T-cell (primary cell): ENCODE measurements at regions not wholly inside any gene's neighbourhood (a gene's known extent, or its start where the extent isn't known, plus 50 kb on each side); places are given as distances from the start of the nearest gene placed in this dataset.
"Not testable (repeated sequence)": the region's sequence is repeated elsewhere in the genome, so short reads cannot be mapped to it uniquely, and the experiment has no call there.

Source experiments
- ATAC-seq, 4 experiments: fragments of 200-7000 bp in 3 of 4; fragments of 150-1000 bp in 1 of 4; cut with Tn5 transposase; replicated peaks in 1 of 4; 1 replicate in 3 of 4; 2 replicates in 1 of 4; pipeline ENCODE4 v1.10.0; 2021; ENCODE audit warnings: moderate library complexity in 3 of 4, mild to moderate bottlenecking in 2 of 4, moderate number of reproducible peaks in 1 of 4
- CTCF ChIA-PET, 2 donors: fragments of 300-600 bp; sonication (Branson Sonifier 250); formaldehyde crosslinking; loops; one replicate each; lab custom pipeline; 2022; ENCODE audit warnings: antibody characterized with exemption in 2 of 2; lab: Charles Lee
- POLR2A ChIA-PET, 2 donors: fragments of 300-600 bp; sonication (Branson Sonifier 250); formaldehyde crosslinking; loops; one replicate each; lab custom pipeline; 2022; ENCODE audit warnings: antibody characterized with exemption in 2 of 2; lab: Charles Lee
- DNase-seq, 35 experiments: peaks; one replicate each; pipeline versions ENCODE4 v3.0.0 to v3.0.0-alpha.2; 2013 to 2023
- H3K27ac ChIP-seq: one replicate; pipeline ENCODE4 v1.5.1; 2013; ENCODE audit warnings: low read length
- H3K27me3 ChIP-seq, 2 experiments: replicated peaks in 1 of 2; 1 replicate in 1 of 2; 2 replicates in 1 of 2; pipeline versions ENCODE4 v1.6.1 to v1.7.0; 2013; ENCODE audit warnings: low read length in 1 of 2, mixed read lengths in 1 of 2; ENCODE audit not compliant: control insufficient read depth in 2 of 2, insufficient read depth in 2 of 2; ENCODE audit errors: extremely low read depth in 1 of 2
- H3K36me3 ChIP-seq, 2 donors: 1 replicate in 1 of 2; 2 replicates in 1 of 2; pipeline versions ENCODE4 v1.6.1 to v1.7.0; 2013; ENCODE audit warnings: low read length in 1 of 2; ENCODE audit not compliant: control insufficient read depth in 2 of 2, insufficient read depth in 1 of 2; ENCODE audit errors: extremely low read depth in 1 of 2
- H3K4me1 ChIP-seq, 2 experiments: 1 replicate in 1 of 2; 2 replicates in 1 of 2; pipeline versions ENCODE4 v1.6.1 to v1.7.0; 2013; ENCODE audit warnings: low read length in 2 of 2, mixed read lengths in 1 of 2; ENCODE audit not compliant: insufficient read depth in 2 of 2, control insufficient read depth in 1 of 2; ENCODE audit errors: extremely low read depth in 1 of 2
- H3K4me3 ChIP-seq, 2 donors: 1 replicate in 1 of 2; 2 replicates in 1 of 2; pipeline versions ENCODE4 v1.5.1 to v1.7.0; 2013; ENCODE audit warnings: mild to moderate bottlenecking in 2 of 2, low read length in 1 of 2, moderate library complexity in 1 of 2; ENCODE audit not compliant: control insufficient read depth in 1 of 2; ENCODE audit errors: extremely low read depth in 1 of 2
- H3K9me3 ChIP-seq: 2 replicates; pipeline ENCODE4 v1.7.0; 2013
- H3K27ac Mint-ChIP-seq, 2 donors: one replicate each; pipeline ENCODE4 v1.8.0; 2020 to 2021; ENCODE audit warnings: mild to moderate bottlenecking in 2 of 2, mixed read lengths in 2 of 2
- H3K27me3 Mint-ChIP-seq, 2 donors: one replicate each; pipeline ENCODE4 v1.8.0; 2021 to 2022; ENCODE audit warnings: mixed read lengths in 2 of 2
- H3K36me3 Mint-ChIP-seq: one replicate; pipeline ENCODE4 v1.8.0; 2021; ENCODE audit warnings: mixed read lengths
- H3K4me1 Mint-ChIP-seq, 3 donors: one replicate each; pipeline ENCODE4 v1.8.0; 2020 to 2022; ENCODE audit warnings: mixed read lengths in 3 of 3, mild to moderate bottlenecking in 1 of 3
- H3K4me3 Mint-ChIP-seq, 3 donors: one replicate each; pipeline ENCODE4 v1.8.0; 2020 to 2022; ENCODE audit warnings: mild to moderate bottlenecking in 3 of 3, mixed read lengths in 3 of 3, moderate library complexity in 3 of 3
- H3K9me3 Mint-ChIP-seq, 3 donors: one replicate each; pipeline ENCODE4 v1.8.0; 2020 to 2022; ENCODE audit warnings: mixed read lengths in 3 of 3
- WGBS: methylation state at CpG from one replicate; pipeline ENCODE4 v1.1.5; 2013; ENCODE audit warnings: missing lambda C conversion rate; ENCODE audit not compliant: insufficient coverage; 5-methylcytosine and 5-hydroxymethylcytosine counted together

DNA sequence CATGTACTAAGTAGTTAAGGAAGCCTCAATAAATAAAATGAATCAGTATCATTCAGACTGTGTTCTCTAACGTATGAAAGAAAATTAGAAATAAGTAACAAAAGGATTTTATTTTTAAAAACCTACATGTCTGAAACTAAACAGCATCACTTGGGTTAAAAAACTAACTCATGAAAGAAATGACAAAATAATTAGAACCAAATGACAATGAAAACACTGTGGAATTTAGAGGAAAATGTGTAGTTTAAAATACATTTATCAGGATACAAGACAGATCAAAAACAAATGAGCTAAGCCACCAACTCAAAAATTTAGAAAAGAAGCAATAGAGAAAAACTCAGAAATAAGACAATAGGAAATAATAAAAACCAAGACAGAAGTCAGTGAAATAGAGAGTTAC is 108.7 kb downstream of the TENT5C start:
- H3K36me3 ChIP-seq, result no peaks in the 10 kb centered on the region
- DNase-seq, result no peak
- no CpG with 5 or more reads among the region's 1 CpG for WGBS
- H3K4me3 ChIP-seq, result no peak overlapping the region
- Mint-ChIP-seq H3K36me3 (no peaks in the 10 kb centered on the region), H3K27ac (no peak overlapping the region), H3K9me3 (peaks cover 4 to 24% (median 13%) of the 10 kb centered on the region in 3 donors), H3K27me3 (peaks cover 5 to 8% of the 10 kb centered on the region in 2 donors), H3K4me3 (no peak overlapping the region), H3K4me1 (peaks cover 8 to 9% (median 8%) of the 10 kb centered on the region in 3 donors)
- no peaks in the 10 kb centered on the region for H3K9me3 ChIP-seq
- H3K27ac ChIP-seq, result no peak overlapping the region
- POLR2A ChIA-PET, result no interaction called here
- CTCF ChIA-PET, result no interaction called here
- H3K4me1 ChIP-seq, result peaks cover 2 to 4% of the 10 kb centered on the region in 2 experiments
- H3K27me3 ChIP-seq, result peaks cover 0 to 13% of the 10 kb centered on the region in 2 experiments
- ATAC-seq, result no peak

DNA sequence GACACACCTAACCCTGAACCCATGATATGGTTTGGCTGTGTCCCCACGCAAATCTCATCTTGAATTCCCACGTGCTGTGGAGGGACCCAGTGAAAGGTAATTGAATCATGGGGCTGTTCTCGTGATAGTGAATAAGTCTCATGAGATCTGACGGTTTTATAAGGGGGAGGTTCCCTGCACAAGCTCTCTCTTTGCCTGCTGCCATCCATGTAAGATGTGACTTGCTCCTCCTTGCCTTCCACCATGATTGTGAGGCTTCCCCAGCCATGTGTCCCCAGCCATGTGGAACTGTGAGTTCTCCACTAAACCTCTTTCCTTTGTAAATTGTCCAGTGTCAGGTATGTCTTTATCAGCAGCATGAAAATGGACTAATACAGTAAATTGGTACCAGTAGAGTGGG is 110.2 kb downstream of the TENT5C start:
- H3K36me3 ChIP-seq, H3K36me3 Mint-ChIP-seq, H3K27ac ChIP-seq, DNase-seq, H3K27ac Mint-ChIP-seq, ATAC-seq, POLR2A ChIA-PET, H3K4me3 ChIP-seq, H3K4me3 Mint-ChIP-seq, H3K4me1 ChIP-seq, CTCF ChIA-PET, H3K9me3 ChIP-seq: not testable (repeated sequence)
- peaks cover 8 to 12% of the 10 kb centered on the region in 2 donors for H3K27me3 Mint-ChIP-seq
- peaks cover 10% of the 10 kb centered on the region in 3 donors for H3K4me1 Mint-ChIP-seq
- peaks cover 0 to 12% of the 10 kb centered on the region in 2 experiments for H3K27me3 ChIP-seq
- 17% methylated on average over 1 of the region's 4 CpGs for WGBS
- peaks cover 8 to 30% (median 15%) of the 10 kb centered on the region in 3 donors for H3K9me3 Mint-ChIP-seq

DNA sequence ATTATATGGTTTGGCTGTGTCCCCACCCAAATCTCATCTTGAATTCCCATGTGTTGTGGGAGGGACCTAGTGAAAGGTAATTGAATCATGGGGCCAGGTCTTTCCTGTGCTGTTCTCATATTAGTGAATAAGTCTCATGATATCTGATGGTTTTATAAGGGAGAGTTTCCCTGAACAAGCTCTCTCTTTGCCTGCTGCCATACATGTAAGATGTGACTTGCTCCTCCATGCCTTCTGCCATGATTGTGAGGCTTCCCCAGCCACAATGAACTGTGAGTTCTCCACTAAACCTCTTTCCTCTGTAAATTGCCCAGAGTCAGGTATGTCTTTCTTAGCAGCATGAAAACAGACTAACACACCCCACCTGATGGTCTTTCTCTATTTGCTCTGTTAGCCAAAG is 112.1 kb downstream of the TENT5C start:
- H3K4me1 ChIP-seq, ATAC-seq, H3K9me3 ChIP-seq, CTCF ChIA-PET, H3K27ac ChIP-seq, H3K27ac Mint-ChIP-seq, DNase-seq, H3K36me3 ChIP-seq, POLR2A ChIA-PET, H3K4me3 ChIP-seq, H3K4me3 Mint-ChIP-seq, H3K36me3 Mint-ChIP-seq: not testable (repeated sequence)
- H3K27me3 Mint-ChIP-seq, result peaks cover 7 to 11% of the 10 kb centered on the region in 2 donors
- peaks cover 0 to 14% of the 10 kb centered on the region in 2 experiments for H3K27me3 ChIP-seq
- H3K9me3 Mint-ChIP-seq, result peaks cover 8 to 30% (median 15%) of the 10 kb centered on the region in 3 donors
- peaks cover 10% of the 10 kb centered on the region in 3 donors for H3K4me1 Mint-ChIP-seq

DNA sequence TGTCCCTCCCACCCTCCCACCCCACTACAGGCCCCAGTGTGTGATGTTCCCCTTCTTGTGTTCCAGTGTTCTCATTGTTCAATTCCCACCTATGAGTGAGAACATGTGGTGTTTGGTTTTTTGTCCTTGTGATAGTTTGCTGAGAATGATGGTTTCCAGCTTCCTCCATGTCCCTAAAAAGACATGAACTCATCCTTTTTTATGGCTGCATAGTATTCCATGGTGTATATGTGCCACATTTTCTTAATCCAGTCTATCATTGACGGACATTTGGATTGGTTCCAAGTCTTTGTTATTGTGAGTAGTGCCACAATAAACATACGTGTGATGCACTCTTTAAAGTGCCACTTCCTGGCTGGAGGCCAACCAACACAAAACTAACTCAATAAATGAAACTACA is 112.7 kb downstream of the TENT5C start:
- peaks cover 8 to 30% (median 15%) of the 10 kb centered on the region in 3 donors for H3K9me3 Mint-ChIP-seq
- no CpG with 5 or more reads among the region's 2 CpGs for WGBS
- H3K27ac ChIP-seq, H3K36me3 Mint-ChIP-seq, H3K27ac Mint-ChIP-seq, CTCF ChIA-PET, H3K36me3 ChIP-seq, H3K4me3 ChIP-seq, H3K9me3 ChIP-seq, DNase-seq, H3K4me1 ChIP-seq, ATAC-seq, POLR2A ChIA-PET: not testable (repeated sequence)
- H3K4me3 Mint-ChIP-seq, result peak overlapping the region in 1 of 3 donors; percentile 32
- H3K27me3 ChIP-seq, result peaks cover 0 to 14% of the 10 kb centered on the region in 2 experiments
- H3K4me1 Mint-ChIP-seq, result peaks cover 10% of the 10 kb centered on the region in 3 donors
- H3K27me3 Mint-ChIP-seq, result peaks cover 11 to 13% of the 10 kb centered on the region in 2 donors

DNA sequence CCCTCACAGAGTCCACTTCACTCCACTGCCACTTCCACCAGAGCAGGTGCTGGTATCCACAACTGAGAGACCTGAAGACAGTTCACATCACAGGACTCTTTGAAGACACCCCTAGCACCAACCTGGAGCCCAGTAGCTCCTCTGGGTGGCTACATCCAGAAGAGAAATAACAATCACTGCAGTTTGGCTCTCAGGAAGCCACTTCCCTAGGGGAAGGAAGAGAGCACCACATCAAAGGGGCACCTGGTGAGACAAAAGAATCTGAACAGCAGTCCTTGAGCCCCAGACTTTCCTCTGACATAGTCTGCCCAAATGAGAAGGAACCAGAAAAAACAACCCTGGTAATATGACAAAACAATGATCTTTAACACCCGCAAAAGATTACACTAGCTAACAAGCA is 113.2 kb downstream of the TENT5C start:
- Histone ChIP-seq H3K9me3 (no peaks in the 10 kb centered on the region), H3K4me3 (no peak overlapping the region), H3K27me3 (peaks cover 0 to 14% of the 10 kb centered on the region in 2 experiments), H3K4me1 (peaks cover 2 to 4% of the 10 kb centered on the region in 2 experiments), H3K36me3 (no peaks in the 10 kb centered on the region), H3K27ac (no peak overlapping the region)
- H3K27ac Mint-ChIP-seq, result no peak overlapping the region
- POLR2A ChIA-PET, result interaction anchor here in 1 of 2 donors (0.6 kb wide), 1 partner anchor 15 kb away, joined by 4 read pairs; no protein-coding TSS in a partner anchor
- ATAC-seq (peak in 1 of 4 experiments; percentile 67), DNase-seq (peak in 6 of 35 experiments; percentile 4 to 37 (median 18))
- CTCF ChIA-PET, result interaction anchor here in 1 of 2 donors (0.6 kb wide), 1 partner anchor 22 kb away, joined by 3 read pairs; no protein-coding TSS in a partner anchor
- peaks cover 8 to 30% (median 15%) of the 10 kb centered on the region in 3 donors for H3K9me3 Mint-ChIP-seq
- H3K27me3 Mint-ChIP-seq, result peaks cover 11 to 15% of the 10 kb centered on the region in 2 donors
- no CpG with 5 or more reads among the region's 1 CpG for WGBS
- H3K4me3 Mint-ChIP-seq, result peak overlapping the region in 1 of 3 donors; percentile 32
- H3K36me3 Mint-ChIP-seq, result peaks cover 4% of the 10 kb centered on the region
- H3K4me1 Mint-ChIP-seq, result peaks cover 10% of the 10 kb centered on the region in 3 donors

DNA sequence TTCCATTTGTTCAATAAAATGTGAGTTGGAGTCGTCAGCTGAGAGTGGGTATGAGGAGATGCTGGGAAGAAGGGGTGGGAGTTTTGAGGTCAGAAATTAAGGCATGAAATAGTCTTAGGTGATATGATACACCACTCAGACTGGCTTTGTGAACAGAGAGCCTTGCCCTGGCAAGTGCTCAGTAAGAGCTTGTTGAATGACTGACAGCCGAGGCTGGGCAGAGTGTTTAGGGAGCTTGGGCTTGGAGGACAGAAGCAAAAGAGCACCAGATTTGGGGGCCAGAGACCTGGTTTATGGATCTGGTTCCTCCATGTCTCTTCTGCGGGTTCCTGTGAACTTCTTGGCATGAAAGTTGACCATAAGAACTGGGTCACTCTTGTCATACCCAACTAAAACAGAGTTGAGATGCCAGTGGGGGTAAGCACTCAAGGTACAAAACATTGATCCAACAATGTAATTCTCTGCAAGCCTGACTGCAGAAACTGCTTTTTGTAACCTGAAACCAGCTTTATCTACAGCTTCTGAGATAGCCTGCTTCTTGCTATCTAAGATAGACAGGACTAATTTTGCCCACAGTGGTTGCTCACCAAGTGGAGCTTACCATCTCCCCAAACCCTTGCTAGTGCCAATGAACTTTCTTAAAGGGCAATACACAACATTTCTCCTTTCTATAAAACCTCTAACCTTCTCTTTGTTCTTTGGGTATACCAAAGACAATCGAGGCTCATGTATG is 126.4 kb downstream of the TENT5C start:
- Histone ChIP-seq H3K36me3 (no peaks in the 10 kb centered on the region), H3K9me3 (no peaks in the 10 kb centered on the region), H3K27me3 (no peaks in the 10 kb centered on the region), H3K4me3 (no peak overlapping the region), H3K4me1 (peaks cover 5 to 10% of the 10 kb centered on the region in 2 experiments), H3K27ac (no peak overlapping the region)
- peaks cover 18 to 23% (median 22%) of the 10 kb centered on the region in 3 donors for H3K4me1 Mint-ChIP-seq
- ChIA-PET CTCF (interaction anchor here in 1 of 2 donors (1.0 kb wide), 1 partner anchor 24 kb away, joined by 3 read pairs; no protein-coding TSS in a partner anchor), POLR2A (interaction anchor here in 1 of 2 donors (0.6 kb wide), 1 partner anchor 26 kb away, joined by 3 read pairs; no protein-coding TSS in a partner anchor)
- no peak for DNase-seq
- H3K27me3 Mint-ChIP-seq, result no peaks in the 10 kb centered on the region
- H3K27ac Mint-ChIP-seq, result no peak overlapping the region
- WGBS, result 84% methylated on average over 3 of the region's 4 CpGs
- H3K36me3 Mint-ChIP-seq, result peaks cover 9% of the 10 kb centered on the region
- no peak overlapping the region for H3K4me3 Mint-ChIP-seq
- peaks cover 6 to 21% (median 15%) of the 10 kb centered on the region in 3 donors for H3K9me3 Mint-ChIP-seq
- no peak for ATAC-seq
